ENCODE measurements at regions not wholly inside any gene's neighbourhood (a gene's known extent, or its start where the extent isn't known, plus 50 kb on each side); places are given as distances from the start of the nearest gene placed in this dataset.
A peak's percentile ranks its signal among the peaks of the same experiment; 100 is the strongest.

GRCh38 chr18:23391156-23391555, 61.9 kb upstream of the RIOK3 start:
- no peak for DNase-seq

DNA sequence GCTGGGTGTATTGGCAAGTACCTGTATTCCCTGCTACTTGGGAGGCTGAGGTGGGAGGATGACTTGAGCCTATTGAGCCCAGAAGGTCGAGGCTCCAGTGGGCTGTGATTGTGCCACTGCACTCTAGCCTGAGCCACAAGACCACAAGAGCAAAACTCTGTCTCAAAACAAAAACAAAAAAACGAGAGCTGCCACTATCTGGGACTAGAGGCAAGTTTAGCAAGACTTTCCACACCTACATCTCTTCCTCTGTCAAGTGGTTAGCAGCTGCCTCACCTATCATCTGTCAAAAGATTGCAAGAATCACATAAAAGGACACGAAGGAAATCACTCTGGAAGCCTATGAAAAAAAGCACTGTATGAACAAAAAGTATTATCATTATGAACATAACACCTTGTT, 55.2 kb upstream of the RIOK3 start:
- no peak for DNase-seq

GRCh38 chr18:23398401-23398800, 54.7 kb upstream of the RIOK3 start:
- DNase-seq: peak; percentile 29

DNA sequence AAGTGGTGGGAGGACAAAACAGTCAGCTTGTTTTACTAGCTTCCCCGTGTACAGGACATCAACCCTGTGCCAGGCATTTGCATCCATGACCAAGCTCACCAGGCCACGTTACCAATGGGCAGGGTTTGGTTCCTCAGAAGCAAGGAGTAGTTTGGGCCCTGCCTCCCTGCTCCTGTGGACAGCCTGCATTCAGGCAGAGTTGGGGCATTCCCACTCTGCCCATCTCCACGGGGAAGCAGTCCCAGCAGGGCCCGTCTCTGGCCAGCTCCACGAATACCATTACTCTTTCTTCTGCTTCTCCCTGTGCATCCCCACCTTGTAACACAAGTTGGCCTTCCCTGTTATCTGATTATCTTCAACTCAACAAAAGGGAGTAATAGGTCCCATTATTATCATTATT, 54.0 kb upstream of the RIOK3 start:
- no peak for DNase-seq

DNA sequence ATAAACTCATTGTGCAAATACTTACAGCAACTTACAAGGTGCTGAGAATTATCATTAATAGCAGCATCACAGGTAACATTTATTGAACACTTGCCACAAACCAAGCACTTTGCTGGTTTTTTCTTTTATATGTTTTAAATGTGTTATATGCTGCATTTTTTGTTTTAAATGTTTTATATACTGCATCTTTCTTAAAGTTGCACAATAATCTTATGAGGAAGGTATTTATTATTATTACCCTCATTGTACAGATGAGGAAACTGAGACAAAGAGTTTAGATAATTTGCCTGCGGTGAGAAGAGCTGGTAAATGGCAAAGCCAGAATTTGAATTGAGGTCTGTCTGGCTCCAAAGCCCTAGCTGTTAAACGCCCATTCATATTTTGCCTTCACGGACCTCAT, 52.2 kb upstream of the RIOK3 start:
- no peak for DNase-seq

DNA sequence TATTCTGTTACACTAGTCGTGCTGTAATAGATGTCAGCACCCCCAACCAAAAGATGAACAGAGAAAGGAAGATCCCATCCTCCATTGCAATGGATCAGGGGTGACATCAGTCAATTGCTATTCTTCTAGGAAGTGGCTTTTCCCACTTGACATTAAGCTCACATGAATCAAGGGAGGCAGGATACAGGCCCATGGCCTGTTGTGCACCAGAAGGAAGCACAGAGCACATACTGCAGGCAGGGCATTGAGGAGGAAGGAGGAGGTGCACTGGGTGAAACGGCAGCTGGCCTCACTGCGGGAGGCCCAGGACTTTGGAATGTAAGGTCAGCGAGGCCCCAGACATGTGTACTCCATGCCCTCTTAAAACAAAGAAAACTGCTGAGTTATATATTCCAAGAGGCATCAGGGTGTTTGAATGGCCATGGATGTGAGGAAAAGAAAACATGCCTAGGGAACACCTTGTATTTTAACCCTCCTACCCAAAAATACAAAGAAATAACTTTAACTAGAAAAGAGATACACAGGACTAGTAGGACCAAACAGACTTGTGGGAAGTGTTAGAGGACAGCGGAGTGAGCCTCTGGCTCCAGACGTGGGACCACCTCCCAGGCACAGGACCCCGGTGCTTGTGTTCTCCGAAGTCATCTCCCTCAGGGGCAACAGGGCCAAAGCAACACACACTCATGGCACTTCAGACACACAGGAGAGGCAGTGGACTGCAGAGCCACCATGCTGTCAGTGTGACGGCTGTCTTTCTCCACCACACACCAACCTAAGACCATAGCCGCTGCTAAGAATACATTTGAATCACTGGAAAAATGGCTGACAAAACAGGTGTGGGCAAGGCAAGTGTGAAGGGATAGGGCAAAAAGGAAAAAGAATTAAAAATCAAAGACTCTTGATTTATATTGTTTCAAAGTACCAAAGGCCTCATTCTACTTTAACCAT, 51.4 kb upstream of the RIOK3 start:
- DNase-seq: peak; percentile 92

All from EL (cell line).